ENCODE measurements at regions not wholly inside any gene's neighbourhood (a gene's known extent, or its start where the extent isn't known, plus 50 kb on each side); places are given as distances from the start of the nearest gene placed in this dataset.

DNA sequence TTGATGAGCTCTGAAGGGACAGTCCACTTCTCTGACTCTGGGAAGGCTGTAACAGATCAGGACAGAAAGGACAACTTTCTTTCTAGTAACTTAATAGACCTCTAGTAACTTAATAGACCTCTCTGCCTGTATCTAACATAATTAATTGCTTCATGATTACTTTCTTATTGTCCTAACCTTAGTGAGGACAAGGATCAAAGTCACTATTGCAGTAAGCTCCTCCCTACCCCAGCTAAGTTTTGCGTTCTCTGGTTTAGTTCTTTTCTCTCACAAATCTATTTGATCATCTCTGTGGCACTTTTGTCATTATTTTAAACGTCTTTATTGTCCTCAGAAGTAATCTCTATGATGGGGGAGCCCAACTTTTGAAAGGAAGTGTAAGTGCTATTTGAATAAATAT, 125.5 kb upstream of the UGP2 start:
- TF ChIP-seq TAF1 (IDR thresholded peaks at IDR 0.05; ENCODE audit: low read depth) = no peak
- TF ChIP-seq YY1 (IDR thresholded peaks at IDR 0.05; ENCODE audit: low read depth) = no peak
- no peak for TF ChIP-seq EP300 (IDR thresholded peaks at IDR 0.05; ENCODE audit: borderline replicate concordance)
- TF ChIP-seq EGR1 (IDR thresholded peaks at IDR 0.05) = no peak
- no peak for TF ChIP-seq NFIC (IDR thresholded peaks at IDR 0.05)
- no peak for TF ChIP-seq CEBPB (IDR thresholded peaks at IDR 0.05)
- no peak for TF ChIP-seq ZBTB7A (IDR thresholded peaks at IDR 0.05; ENCODE audit: low read depth)
- TF ChIP-seq TEAD4 (IDR thresholded peaks at IDR 0.05) = no peak
- TF ChIP-seq, protein P1, sequence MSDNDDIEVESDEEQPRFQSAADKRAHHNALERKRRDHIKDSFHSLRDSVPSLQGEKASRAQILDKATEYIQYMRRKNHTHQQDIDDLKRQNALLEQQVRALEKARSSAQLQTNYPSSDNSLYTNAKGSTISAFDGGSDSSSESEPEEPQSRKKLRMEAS (IDR thresholded peaks at IDR 0.05) = no peak

DNA sequence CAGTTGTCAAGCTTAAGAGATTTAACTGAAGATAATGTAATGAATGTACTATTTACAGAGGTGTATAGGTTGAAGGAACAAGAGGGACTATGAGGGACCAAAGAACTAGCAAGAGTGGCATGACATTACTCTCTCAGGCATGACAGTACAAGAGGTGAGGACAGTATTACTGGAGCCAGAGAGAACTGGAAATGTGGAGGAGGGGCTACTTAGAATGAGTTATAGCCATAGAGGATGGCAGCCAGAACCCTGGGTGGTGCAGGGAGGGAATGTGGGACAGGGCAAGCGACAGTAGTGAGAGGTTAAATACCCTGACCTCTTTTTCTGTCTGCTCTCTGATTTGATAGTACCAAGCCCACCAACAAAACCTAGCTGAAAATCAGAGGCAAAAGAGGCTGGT, 122.6 kb upstream of the UGP2 start:
- no peak for TF ChIP-seq EGR1 (IDR thresholded peaks at IDR 0.05)
- TF ChIP-seq, protein P1 (IDR thresholded peaks at IDR 0.05) = no peak
- TF ChIP-seq TAF1 (IDR thresholded peaks at IDR 0.05; ENCODE audit: low read depth) = no peak
- no peak for TF ChIP-seq ZBTB7A (IDR thresholded peaks at IDR 0.05; ENCODE audit: low read depth)
- no peak for TF ChIP-seq NFIC (IDR thresholded peaks at IDR 0.05)
- TF ChIP-seq CREB1 (IDR thresholded peaks at IDR 0.05; ENCODE audit: low read depth) = no peak
- TF ChIP-seq TEAD4 (IDR thresholded peaks at IDR 0.05) = no peak
- TF ChIP-seq YY1 (IDR thresholded peaks at IDR 0.05; ENCODE audit: low read depth) = no peak
- TF ChIP-seq TCF12 (IDR thresholded peaks at IDR 0.05; ENCODE audit: low read depth) = no peak
- TF ChIP-seq EP300 (IDR thresholded peaks at IDR 0.05; ENCODE audit: borderline replicate concordance) = no peak
- no peak for TF ChIP-seq CEBPB (IDR thresholded peaks at IDR 0.05)
- TF ChIP-seq RAD21 (IDR thresholded peaks at IDR 0.05; ENCODE audit: low read depth) = no peak
- no peak for TF ChIP-seq FOXM1 (IDR thresholded peaks at IDR 0.05; ENCODE audit: borderline replicate concordance, low read depth)
- TF ChIP-seq, protein P2, sequence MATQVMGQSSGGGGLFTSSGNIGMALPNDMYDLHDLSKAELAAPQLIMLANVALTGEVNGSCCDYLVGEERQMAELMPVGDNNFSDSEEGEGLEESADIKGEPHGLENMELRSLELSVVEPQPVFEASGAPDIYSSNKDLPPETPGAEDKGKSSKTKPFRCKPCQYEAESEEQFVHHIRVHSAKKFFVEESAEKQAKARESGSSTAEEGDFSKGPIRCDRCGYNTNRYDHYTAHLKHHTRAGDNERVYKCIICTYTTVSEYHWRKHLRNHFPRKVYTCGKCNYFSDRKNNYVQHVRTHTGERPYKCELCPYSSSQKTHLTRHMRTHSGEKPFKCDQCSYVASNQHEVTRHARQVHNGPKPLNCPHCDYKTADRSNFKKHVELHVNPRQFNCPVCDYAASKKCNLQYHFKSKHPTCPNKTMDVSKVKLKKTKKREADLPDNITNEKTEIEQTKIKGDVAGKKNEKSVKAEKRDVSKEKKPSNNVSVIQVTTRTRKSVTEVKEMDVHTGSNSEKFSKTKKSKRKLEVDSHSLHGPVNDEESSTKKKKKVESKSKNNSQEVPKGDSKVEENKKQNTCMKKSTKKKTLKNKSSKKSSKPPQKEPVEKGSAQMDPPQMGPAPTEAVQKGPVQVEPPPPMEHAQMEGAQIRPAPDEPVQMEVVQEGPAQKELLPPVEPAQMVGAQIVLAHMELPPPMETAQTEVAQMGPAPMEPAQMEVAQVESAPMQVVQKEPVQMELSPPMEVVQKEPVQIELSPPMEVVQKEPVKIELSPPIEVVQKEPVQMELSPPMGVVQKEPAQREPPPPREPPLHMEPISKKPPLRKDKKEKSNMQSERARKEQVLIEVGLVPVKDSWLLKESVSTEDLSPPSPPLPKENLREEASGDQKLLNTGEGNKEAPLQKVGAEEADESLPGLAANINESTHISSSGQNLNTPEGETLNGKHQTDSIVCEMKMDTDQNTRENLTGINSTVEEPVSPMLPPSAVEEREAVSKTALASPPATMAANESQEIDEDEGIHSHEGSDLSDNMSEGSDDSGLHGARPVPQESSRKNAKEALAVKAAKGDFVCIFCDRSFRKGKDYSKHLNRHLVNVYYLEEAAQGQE (IDR thresholded peaks at IDR 0.05; ENCODE audit: low read depth) = no peak
- TF ChIP-seq, protein P3, sequence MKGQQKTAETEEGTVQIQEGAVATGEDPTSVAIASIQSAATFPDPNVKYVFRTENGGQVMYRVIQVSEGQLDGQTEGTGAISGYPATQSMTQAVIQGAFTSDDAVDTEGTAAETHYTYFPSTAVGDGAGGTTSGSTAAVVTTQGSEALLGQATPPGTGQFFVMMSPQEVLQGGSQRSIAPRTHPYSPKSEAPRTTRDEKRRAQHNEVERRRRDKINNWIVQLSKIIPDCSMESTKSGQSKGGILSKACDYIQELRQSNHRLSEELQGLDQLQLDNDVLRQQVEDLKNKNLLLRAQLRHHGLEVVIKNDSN (IDR thresholded peaks at IDR 0.05) = no peak

DNA sequence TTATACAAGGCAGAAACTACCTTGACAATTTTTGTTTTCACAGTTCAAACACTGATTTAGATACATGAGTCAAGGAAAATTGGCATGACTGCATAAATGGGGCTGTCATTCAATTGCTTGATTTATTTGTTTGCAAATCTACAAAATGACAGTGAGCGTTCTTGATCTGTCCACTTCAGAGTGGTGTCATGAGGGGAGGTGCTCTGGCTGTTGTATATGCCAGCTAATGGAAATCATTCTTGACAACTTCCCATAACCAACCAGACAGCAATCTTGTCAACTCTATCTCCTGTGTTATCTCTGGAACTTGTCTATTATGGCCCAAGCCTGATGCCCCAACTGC, 120.6 kb upstream of the UGP2 start:
- TF ChIP-seq YY1 (IDR thresholded peaks at IDR 0.05; ENCODE audit: low read depth) = no peak
- no peak for TF ChIP-seq CEBPB (IDR thresholded peaks at IDR 0.05)
- TF ChIP-seq, protein P3 (IDR thresholded peaks at IDR 0.05) = no peak
- TF ChIP-seq TEAD4 (IDR thresholded peaks at IDR 0.05) = no peak
- no peak for TF ChIP-seq ZBTB7A (IDR thresholded peaks at IDR 0.05; ENCODE audit: low read depth)
- TF ChIP-seq CREB1 (IDR thresholded peaks at IDR 0.05; ENCODE audit: low read depth) = no peak
- TF ChIP-seq FOXM1 (IDR thresholded peaks at IDR 0.05; ENCODE audit: borderline replicate concordance, low read depth) = no peak
- no peak for TF ChIP-seq RAD21 (IDR thresholded peaks at IDR 0.05; ENCODE audit: low read depth)

DNA sequence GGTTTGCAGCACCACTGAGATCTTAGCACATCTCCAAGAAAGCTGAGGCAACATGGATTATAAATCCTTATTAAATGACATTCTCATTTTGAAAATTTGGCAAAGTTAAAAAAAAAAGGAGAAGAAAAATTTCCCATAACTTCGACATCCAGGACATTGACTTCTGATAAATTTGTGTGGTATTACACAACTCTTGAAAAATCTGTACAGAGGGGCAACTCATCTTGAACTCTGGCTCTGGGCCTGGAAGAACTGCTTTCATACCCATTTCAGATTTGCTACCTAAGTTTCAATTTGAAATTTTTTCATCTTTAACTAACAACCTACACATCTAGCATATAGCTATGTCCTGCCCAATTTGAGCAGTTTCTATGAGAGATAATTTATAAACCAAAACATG, 118.0 kb upstream of the UGP2 start:
- TF ChIP-seq, protein P2 (IDR thresholded peaks at IDR 0.05; ENCODE audit: low read depth) = no peak
- TF ChIP-seq TAF1 (IDR thresholded peaks at IDR 0.05; ENCODE audit: low read depth) (no peak), TEAD4 (IDR thresholded peaks at IDR 0.05) (no peak), RAD21 (IDR thresholded peaks at IDR 0.05; ENCODE audit: low read depth) (no peak), FOXM1 (IDR thresholded peaks at IDR 0.05; ENCODE audit: borderline replicate concordance, low read depth) (no peak), EGR1 (IDR thresholded peaks at IDR 0.05) (no peak), ZBTB7A (IDR thresholded peaks at IDR 0.05; ENCODE audit: low read depth) (no peak), EP300 (IDR thresholded peaks at IDR 0.05; ENCODE audit: borderline replicate concordance) (no peak), CEBPB (IDR thresholded peaks at IDR 0.05) (no peak), YY1 (IDR thresholded peaks at IDR 0.05; ENCODE audit: low read depth) (no peak), CREB1 (IDR thresholded peaks at IDR 0.05; ENCODE audit: low read depth) (no peak), TCF12 (IDR thresholded peaks at IDR 0.05; ENCODE audit: low read depth) (no peak), NFIC (IDR thresholded peaks at IDR 0.05) (no peak)
- TF ChIP-seq, protein P3 (IDR thresholded peaks at IDR 0.05) = no peak
- TF ChIP-seq, protein P1 (IDR thresholded peaks at IDR 0.05) = no peak

DNA sequence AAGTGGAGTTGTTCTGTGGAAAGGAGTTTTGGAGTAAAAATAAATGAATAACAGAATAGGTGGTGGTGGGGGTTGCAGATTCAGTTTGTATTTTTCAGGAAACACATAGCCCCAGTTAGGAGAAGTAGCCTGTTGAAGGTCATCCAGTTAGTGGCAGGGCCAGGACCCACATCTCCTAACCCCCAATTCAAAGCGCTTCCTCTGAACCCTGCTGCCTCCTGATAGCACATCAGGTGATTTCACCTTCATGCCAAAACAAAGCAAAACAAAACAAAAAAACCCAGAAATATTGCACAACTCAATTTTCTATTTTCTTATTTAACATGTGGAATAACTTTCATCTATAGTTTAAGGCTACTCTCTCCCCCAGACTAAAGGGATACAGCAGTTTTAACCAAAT, 112.3 kb upstream of the UGP2 start:
- no peak for TF ChIP-seq CREB1 (IDR thresholded peaks at IDR 0.05; ENCODE audit: low read depth)
- no peak for TF ChIP-seq TEAD4 (IDR thresholded peaks at IDR 0.05)
- TF ChIP-seq RAD21 (IDR thresholded peaks at IDR 0.05; ENCODE audit: low read depth) = no peak
- TF ChIP-seq FOXM1 (IDR thresholded peaks at IDR 0.05; ENCODE audit: borderline replicate concordance, low read depth) = no peak
- TF ChIP-seq TCF12 (IDR thresholded peaks at IDR 0.05; ENCODE audit: low read depth) = no peak
- TF ChIP-seq, protein P1 (IDR thresholded peaks at IDR 0.05) = no peak
- no peak for TF ChIP-seq TAF1 (IDR thresholded peaks at IDR 0.05; ENCODE audit: low read depth)
- TF ChIP-seq, protein P3 (IDR thresholded peaks at IDR 0.05) = no peak
- no peak for TF ChIP-seq EGR1 (IDR thresholded peaks at IDR 0.05)
- no peak for TF ChIP-seq YY1 (IDR thresholded peaks at IDR 0.05; ENCODE audit: low read depth)
- no peak for TF ChIP-seq EP300 (IDR thresholded peaks at IDR 0.05; ENCODE audit: borderline replicate concordance)
- no peak for TF ChIP-seq ZBTB7A (IDR thresholded peaks at IDR 0.05; ENCODE audit: low read depth)
- TF ChIP-seq CEBPB (IDR thresholded peaks at IDR 0.05) = no peak
- TF ChIP-seq, protein P2 (IDR thresholded peaks at IDR 0.05; ENCODE audit: low read depth) = no peak
- TF ChIP-seq NFIC (IDR thresholded peaks at IDR 0.05) = no peak

Measured in Ishikawa (cell line).